HEK293 (cell line): ENCODE measurements at regions not wholly inside any gene's neighbourhood (a gene's known extent, or its start where the extent isn't known, plus 50 kb on each side); places are given as distances from the start of the nearest gene placed in this dataset.
"Not testable (repeated sequence)": the region's sequence is repeated elsewhere in the genome, so short reads cannot be mapped to it uniquely, and the experiment has no call there.

Experiments
- CTCF ChIA-PET: fragments of 350-600 bp; formaldehyde crosslinking; extraction: SDS; loops from one replicate; lab custom pipeline; 2021; ENCODE audit warnings: antibody characterized with exemption; lab: Yijun Ruan, JAX
- POLR2A ChIA-PET: fragments of 300-600 bp; formaldehyde crosslinking; extraction: SDS; loops from one replicate; lab custom pipeline; 2020; ENCODE audit warnings: antibody characterized with exemption, inconsistent platforms; lab: Yijun Ruan, JAX
- H3K27ac ChIP-seq: fragments of 200-500 bp; sonication (Bioruptor generic); 2 replicates; pipeline ENCODE4 v1.5.1; 2014; ENCODE audit warnings: low read depth, low read length, control low read depth, inconsistent platforms; ENCODE audit errors: extremely low read depth
- H3K36me3 ChIP-seq, 2 experiments: fragments of 200-500 bp in 1 of 2; sonication (Bioruptor generic) in 1 of 2; 1 replicate in 1 of 2; 2 replicates in 1 of 2; pipeline ENCODE4 v1.5.1; 2014 to 2017; ENCODE audit warnings: inconsistent platforms in 2 of 2, low read length in 2 of 2; ENCODE audit not compliant: control insufficient read depth in 2 of 2, insufficient read depth in 1 of 2
- H3K4me1 ChIP-seq: fragments of 200-500 bp; sonication (Bioruptor generic); 2 replicates; pipeline ENCODE4 v1.5.1; 2014; ENCODE audit warnings: mild to moderate bottlenecking, low read length, inconsistent platforms; ENCODE audit not compliant: control insufficient read depth, insufficient read depth
- H3K4me3 ChIP-seq: 2 replicates; pipeline ENCODE4 v1.5.1; 2011; ENCODE audit warnings: low read depth, mild to moderate bottlenecking, control low read depth, low read length, moderate library complexity
- H3K9me3 ChIP-seq: fragments of 200-500 bp; sonication (Bioruptor generic); 2 replicates; pipeline ENCODE4 v1.5.1; 2014; ENCODE audit warnings: low read depth, low read length, inconsistent platforms; ENCODE audit not compliant: control insufficient read depth, insufficient read depth
- GLIS2 ChIP-seq: fragments of 450-650 bp; formaldehyde crosslinking; IDR thresholded peaks from 2 replicates; pipeline ENCODE4 v1.5.1; 2016; ENCODE audit warnings: missing biosample characterization, missing genetic modification characterization
- KLF1 ChIP-seq: fragments of 450-650 bp; formaldehyde crosslinking; IDR thresholded peaks from 2 replicates; pipeline ENCODE4 v1.5.1; 2016; ENCODE audit warnings: missing biosample characterization, missing genetic modification characterization
- KLF7 ChIP-seq: fragments of 450-650 bp; formaldehyde crosslinking; IDR thresholded peaks from 2 replicates; pipeline ENCODE4 v1.5.1; 2016; ENCODE audit warnings: missing biosample characterization, missing genetic modification characterization, borderline replicate concordance
- PRDM10 ChIP-seq: fragments of 450-650 bp; formaldehyde crosslinking; IDR thresholded peaks from 2 replicates; pipeline ENCODE4 v1.5.1; 2016; ENCODE audit warnings: missing biosample characterization, missing genetic modification characterization
- REST ChIP-seq: fragments of 450-650 bp; formaldehyde crosslinking; IDR thresholded peaks from 2 replicates; pipeline ENCODE4 v1.5.1; 2016; ENCODE audit warnings: missing biosample characterization, missing genetic modification characterization
- SALL2 ChIP-seq: fragments of 450-650 bp; formaldehyde crosslinking; IDR thresholded peaks from 2 replicates; pipeline ENCODE4 v1.5.0; 2017; ENCODE audit warnings: missing biosample characterization, mild to moderate bottlenecking, missing genetic modification characterization, borderline replicate concordance
- SP7 ChIP-seq: fragments of 450-650 bp; formaldehyde crosslinking; IDR thresholded peaks from 2 replicates; pipeline ENCODE4 v1.5.1; 2016; ENCODE audit warnings: missing biosample characterization, missing genetic modification characterization
- ZFP37 ChIP-seq: fragments of 450-650 bp; formaldehyde crosslinking; IDR thresholded peaks from 2 replicates; pipeline ENCODE4 v1.5.1; 2016; ENCODE audit warnings: missing biosample characterization, missing genetic modification characterization
- ZFP41 ChIP-seq: fragments of 450-650 bp; formaldehyde crosslinking; IDR thresholded peaks from 2 replicates; pipeline ENCODE4 v1.5.1; 2016; ENCODE audit warnings: missing biosample characterization, missing genetic modification characterization, borderline replicate concordance
- ZNF157 ChIP-seq: fragments of 450-650 bp; formaldehyde crosslinking; IDR thresholded peaks from 2 replicates; pipeline ENCODE4 v1.5.1; 2016; ENCODE audit warnings: missing biosample characterization, missing genetic modification characterization
- ZNF184 ChIP-seq: fragments of 450-650 bp; IDR thresholded peaks from 2 replicates; pipeline ENCODE4 v1.5.1; 2018; ENCODE audit warnings: missing biosample characterization, mild to moderate bottlenecking, missing genetic modification characterization
- ZNF214 ChIP-seq: fragments of 450-650 bp; formaldehyde crosslinking; IDR thresholded peaks from 2 replicates; pipeline ENCODE4 v1.5.1; 2017; ENCODE audit warnings: missing biosample characterization, mild to moderate bottlenecking, missing genetic modification characterization, borderline replicate concordance
- ZNF23 ChIP-seq: fragments of 450-650 bp; formaldehyde crosslinking; IDR thresholded peaks from 2 replicates; pipeline ENCODE4 v1.5.1; 2016; ENCODE audit warnings: missing biosample characterization, missing genetic modification characterization, borderline replicate concordance
- ZNF350 ChIP-seq: fragments of 450-650 bp; formaldehyde crosslinking; IDR thresholded peaks from 2 replicates; pipeline ENCODE4 v1.5.0; 2017; ENCODE audit warnings: missing biosample characterization, mild to moderate bottlenecking, missing genetic modification characterization
- ZNF394 ChIP-seq: fragments of 450-650 bp; formaldehyde crosslinking; IDR thresholded peaks from 2 replicates; pipeline ENCODE4 v1.5.1; 2016; ENCODE audit warnings: missing biosample characterization, missing genetic modification characterization, mild to moderate bottlenecking, moderate library complexity, borderline replicate concordance
- ZNF514 ChIP-seq: fragments of 450-650 bp; formaldehyde crosslinking; IDR thresholded peaks from 2 replicates; pipeline ENCODE4 v1.5.1; 2016; ENCODE audit warnings: missing biosample characterization, missing genetic modification characterization
- ZNF549 ChIP-seq: fragments of 450-650 bp; IDR thresholded peaks from 2 replicates; pipeline ENCODE4 v1.5.1; 2018; ENCODE audit warnings: missing biosample characterization, missing genetic modification characterization, mild to moderate bottlenecking, inconsistent platforms, moderate library complexity
- ZNF555 ChIP-seq: fragments of 450-650 bp; formaldehyde crosslinking; conservative IDR thresholded peaks from 2 replicates; pipeline ENCODE4 v1.5.1; 2017; ENCODE audit warnings: missing biosample characterization, mild to moderate bottlenecking, missing genetic modification characterization, inconsistent platforms
- ZNF792 ChIP-seq: fragments of 450-650 bp; formaldehyde crosslinking; IDR thresholded peaks from 2 replicates; pipeline ENCODE4 v1.5.1; 2016; ENCODE audit warnings: missing biosample characterization, missing genetic modification characterization
- ZXDB ChIP-seq: fragments of 450-650 bp; formaldehyde crosslinking; IDR thresholded peaks from 2 replicates; pipeline ENCODE4 v1.5.1; 2016; ENCODE audit warnings: missing biosample characterization, missing genetic modification characterization
- TF ChIP-seq, protein P1 (sequence below): sonication (generic); formaldehyde crosslinking; IDR thresholded peaks from 2 replicates; pipeline ENCODE4 v1.8.1; 2022; ENCODE audit warnings: mild to moderate bottlenecking, moderate library complexity, missing genetic modification reagents
- TF ChIP-seq, protein P2 (sequence below): IDR thresholded peaks from 2 replicates; pipeline ENCODE4 v1.6.1; 2011; ENCODE audit warnings: mild to moderate bottlenecking, low read depth, low read length, borderline replicate concordance

- TF ChIP-seq ZNF549 (no peak), ZNF792 (no peak)
Observed at GRCh38 chrX:10990418-10990817, 120.7 kb upstream of the HCCS start (continued).

DNA sequence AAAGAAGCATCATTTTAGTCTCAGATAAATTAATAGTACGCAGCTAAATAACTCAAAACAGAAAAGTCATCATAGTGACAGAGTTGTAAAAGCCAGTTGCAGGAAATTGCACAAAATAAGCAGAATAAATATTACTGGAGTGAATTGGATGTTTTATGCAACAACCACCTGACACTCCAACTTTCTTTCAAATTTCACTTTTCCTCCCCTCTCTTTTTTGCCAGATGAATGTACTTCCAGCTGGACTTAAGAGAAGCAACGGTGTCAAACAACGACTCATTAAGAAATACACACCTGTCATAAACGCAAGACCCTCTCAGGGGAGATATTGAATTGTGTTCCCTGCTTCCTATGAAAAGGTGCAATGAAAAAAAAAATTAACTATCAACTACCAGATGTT lies 120.2 kb upstream of the HCCS start:
- H3K36me3 ChIP-seq: no peaks in the 10 kb centered on the region
- ChIA-PET CTCF (interaction anchor here (0.6 to 1.1 kb wide), 2 partner anchors 7 to 222 kb away, joined by 5 read pairs; no protein-coding TSS in a partner anchor), POLR2A (no interaction called here)
- H3K9me3 ChIP-seq: no peaks in the 10 kb centered on the region
- no peak overlapping the region for H3K27ac ChIP-seq
- TF ChIP-seq ZFP37 (tag by site-specific recombination) (no peak), REST (tag by site-specific recombination) (no peak), ZNF514 (tag by site-specific recombination) (no peak), GLIS2 (tag by site-specific recombination) (no peak), ZNF350 (tag by site-specific recombination) (no peak), ZNF23 (no peak), KLF1 (tag by site-specific recombination) (no peak), ZFP41 (tag by site-specific recombination) (no peak), ZNF555 (no peak), ZXDB (tag by site-specific recombination) (no peak), KLF7 (no peak), ZNF394 (tag by site-specific recombination) (no peak), ZNF184 (tag by site-specific recombination) (no peak), SALL2 (no peak), ZNF214 (tag by site-specific recombination) (no peak), SP7 (no peak)
- TF ChIP-seq, protein P1, sequence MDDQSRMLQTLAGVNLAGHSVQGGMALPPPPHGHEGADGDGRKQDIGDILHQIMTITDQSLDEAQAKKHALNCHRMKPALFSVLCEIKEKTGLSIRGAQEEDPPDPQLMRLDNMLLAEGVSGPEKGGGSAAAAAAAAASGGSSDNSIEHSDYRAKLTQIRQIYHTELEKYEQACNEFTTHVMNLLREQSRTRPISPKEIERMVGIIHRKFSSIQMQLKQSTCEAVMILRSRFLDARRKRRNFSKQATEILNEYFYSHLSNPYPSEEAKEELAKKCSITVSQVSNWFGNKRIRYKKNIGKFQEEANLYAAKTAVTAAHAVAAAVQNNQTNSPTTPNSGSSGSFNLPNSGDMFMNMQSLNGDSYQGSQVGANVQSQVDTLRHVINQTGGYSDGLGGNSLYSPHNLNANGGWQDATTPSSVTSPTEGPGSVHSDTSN: no peak
- TF ChIP-seq, protein P2, sequence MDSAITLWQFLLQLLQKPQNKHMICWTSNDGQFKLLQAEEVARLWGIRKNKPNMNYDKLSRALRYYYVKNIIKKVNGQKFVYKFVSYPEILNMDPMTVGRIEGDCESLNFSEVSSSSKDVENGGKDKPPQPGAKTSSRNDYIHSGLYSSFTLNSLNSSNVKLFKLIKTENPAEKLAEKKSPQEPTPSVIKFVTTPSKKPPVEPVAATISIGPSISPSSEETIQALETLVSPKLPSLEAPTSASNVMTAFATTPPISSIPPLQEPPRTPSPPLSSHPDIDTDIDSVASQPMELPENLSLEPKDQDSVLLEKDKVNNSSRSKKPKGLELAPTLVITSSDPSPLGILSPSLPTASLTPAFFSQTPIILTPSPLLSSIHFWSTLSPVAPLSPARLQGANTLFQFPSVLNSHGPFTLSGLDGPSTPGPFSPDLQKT: no peak
- no peak overlapping the region for H3K4me3 ChIP-seq
- H3K4me1 ChIP-seq: no peaks in the 10 kb centered on the region

DNA sequence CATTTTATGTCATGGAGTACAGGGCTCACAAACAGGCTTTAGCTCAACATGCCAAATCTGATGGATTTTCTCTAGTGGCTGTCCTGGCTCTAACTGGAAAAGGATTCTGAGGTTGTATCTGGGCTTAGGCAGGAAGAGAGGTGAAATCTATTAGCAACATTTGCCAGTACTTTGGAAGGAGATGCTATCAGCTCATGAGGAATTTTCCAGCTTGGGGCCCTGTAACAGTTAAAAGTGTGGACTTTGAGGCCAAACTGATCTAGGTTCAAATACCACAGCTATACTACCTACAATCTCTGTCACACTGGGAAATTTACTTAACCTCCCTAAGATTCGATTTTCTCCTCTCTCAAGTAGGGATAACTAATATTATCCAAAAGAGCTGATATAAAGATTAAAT lies 119.0 kb upstream of the HCCS start:
- Histone ChIP-seq H3K36me3 (no peaks in the 10 kb centered on the region), H3K27ac (no peak overlapping the region), H3K4me3 (no peak overlapping the region), H3K9me3 (no peaks in the 10 kb centered on the region), H3K4me1 (no peaks in the 10 kb centered on the region)
- TF ChIP-seq ZNF157 (tag by site-specific recombination) (no peak), PRDM10 (tag by site-specific recombination) (no peak), ZNF394 (tag by site-specific recombination) (no peak)
- ChIA-PET POLR2A (no interaction called here), CTCF (interaction anchor here (1.1 kb wide), 1 partner anchor 269 kb away, joined by 3 read pairs; no protein-coding TSS in a partner anchor)

DNA sequence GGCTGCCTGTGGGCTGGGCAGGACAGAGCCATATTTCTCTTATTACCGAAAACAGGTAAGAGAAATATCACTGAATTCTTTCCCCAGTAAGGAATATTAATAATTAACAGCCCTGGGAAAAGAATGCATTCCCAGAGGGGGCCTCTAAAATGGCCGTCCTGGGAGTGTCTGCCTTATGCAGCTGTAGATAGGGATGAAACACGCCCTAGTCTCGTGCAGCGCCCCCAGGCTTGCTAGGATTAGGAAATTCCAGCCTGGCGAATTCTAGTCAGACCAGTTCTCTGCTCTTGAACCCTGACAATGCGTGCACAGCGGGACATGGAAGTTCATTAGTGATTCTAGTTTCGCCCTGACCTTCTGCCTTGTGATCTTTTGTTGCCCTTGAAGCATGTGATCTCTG lies 104.1 kb upstream of the HCCS start:
- H3K4me1 ChIP-seq, H3K9me3 ChIP-seq, H3K4me3 ChIP-seq, CTCF ChIA-PET, POLR2A ChIA-PET, H3K36me3 ChIP-seq, H3K27ac ChIP-seq: not testable (repeated sequence)
